NCI-H146 treated with DMSO at 0.1 percent for 48 hours (cell line): ENCODE measurements at regions not wholly inside any gene's neighbourhood (a gene's known extent, or its start where the extent isn't known, plus 50 kb on each side); places are given as distances from the start of the nearest gene placed in this dataset.

Experiments used
- DNase-seq: peaks from one replicate; lab custom pipeline; 2025; ENCODE audit not compliant: unreplicated experiment; lab: John Stamatoyannopoulos, UW

DNA sequence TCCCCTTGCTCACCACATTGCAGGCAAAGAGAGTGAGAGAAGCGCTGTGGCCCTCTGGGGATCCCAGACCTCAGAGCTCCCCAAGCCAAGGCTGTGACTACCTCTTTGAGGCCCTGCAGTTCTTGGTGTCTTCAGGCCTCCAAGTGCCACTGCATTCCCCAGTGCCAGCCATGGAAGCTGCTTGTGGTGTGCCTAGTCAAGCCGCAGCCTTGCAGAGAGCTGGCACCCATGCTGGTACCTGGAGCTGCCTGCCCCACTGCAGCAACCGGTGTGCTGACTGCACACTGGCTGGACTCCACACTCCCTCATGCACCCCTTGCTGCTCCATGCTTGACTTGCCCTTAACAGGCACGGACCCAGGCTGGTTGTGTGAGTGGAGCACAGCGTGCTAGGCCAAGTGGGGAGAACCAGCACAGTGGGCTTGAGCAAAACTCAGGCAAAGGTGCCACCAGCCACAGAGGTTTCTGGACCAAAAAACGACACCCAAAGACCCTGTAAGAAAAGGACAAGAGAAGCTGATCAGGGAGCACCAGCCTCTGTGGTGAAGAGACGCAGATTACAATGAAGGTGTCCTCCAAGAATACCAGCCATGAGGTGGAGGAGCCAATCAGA, 113.5 kb upstream of the TMEM18 start:
- no peak for DNase-seq

DNA sequence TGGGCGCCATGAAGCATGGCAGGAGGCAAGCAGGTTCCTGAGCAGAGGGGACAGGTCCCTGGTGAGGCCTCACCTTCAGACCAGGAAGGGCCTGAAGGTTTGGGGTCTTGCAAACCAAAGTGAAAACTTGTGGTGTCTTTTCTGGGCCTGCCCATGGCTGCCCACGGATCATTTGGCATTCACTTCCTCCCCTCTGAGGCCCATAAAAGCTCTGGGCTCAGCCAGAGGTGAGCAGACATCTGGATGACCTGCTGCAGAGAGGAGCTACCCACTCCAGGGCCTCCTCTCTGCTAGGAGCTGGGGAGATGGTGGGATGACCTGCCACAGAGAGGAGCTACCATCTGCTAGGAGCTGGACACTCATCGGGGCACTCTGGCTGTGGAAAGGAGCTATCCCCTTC, 112.9 kb upstream of the TMEM18 start:
- DNase-seq, result no peak

DNA sequence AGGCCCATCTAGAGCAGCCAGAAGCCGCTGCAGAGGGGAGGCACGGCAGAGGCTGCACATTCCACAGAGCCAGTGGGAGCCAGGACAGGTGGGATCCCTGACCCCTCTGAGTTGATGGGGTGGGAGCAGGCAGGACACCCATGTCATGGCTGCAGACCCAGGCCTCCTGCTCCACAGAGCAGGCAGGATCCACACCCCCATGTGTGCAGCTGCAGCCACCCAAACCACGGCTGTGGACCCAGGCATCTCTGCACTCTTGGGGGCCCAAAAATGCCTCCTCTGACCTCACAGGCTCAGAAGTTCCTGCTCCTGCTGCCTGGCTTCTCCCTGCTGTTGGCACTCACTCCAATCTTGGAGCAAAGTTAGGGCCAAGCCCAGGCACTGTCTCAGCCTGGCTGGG, 112.3 kb upstream of the TMEM18 start:
- no peak for DNase-seq

DNA sequence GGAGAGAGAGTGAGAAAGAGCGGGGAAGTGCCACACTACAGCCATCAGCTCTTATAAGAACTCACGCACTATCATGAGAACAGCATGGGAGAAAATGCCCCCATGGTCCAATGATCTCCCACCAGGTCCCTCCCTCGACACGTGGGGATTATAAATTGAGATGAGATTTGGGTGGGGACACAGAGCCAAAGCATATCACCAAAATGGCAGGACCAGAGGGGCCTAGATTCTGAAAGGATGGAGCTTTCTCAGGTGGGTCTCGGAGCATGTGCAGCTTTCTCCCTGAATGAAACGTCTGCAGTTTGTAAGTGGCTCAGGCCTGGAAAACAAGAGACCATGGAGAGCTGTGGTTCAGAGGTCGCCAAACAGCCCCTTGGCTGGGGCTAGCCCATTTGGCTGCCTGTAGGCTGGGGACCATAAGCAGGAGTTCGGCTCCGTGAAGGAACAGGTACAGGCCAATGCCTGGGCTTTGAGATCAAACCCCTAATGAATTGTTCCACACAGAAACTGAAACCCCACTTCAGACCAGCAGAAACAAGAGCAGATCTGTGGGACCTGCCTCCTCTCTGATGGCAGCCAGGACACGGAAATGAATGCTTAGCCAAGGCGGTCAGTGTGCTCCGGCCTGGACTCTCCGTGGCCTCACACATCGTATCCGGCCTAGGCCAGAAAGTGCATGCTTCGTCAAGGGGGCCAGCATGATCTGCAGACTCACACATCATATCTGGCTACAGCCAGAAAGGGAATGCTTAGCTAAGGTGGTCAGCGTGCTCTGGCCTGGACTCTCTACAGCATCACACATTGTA, 111.2 kb upstream of the TMEM18 start:
- no peak for DNase-seq

DNA sequence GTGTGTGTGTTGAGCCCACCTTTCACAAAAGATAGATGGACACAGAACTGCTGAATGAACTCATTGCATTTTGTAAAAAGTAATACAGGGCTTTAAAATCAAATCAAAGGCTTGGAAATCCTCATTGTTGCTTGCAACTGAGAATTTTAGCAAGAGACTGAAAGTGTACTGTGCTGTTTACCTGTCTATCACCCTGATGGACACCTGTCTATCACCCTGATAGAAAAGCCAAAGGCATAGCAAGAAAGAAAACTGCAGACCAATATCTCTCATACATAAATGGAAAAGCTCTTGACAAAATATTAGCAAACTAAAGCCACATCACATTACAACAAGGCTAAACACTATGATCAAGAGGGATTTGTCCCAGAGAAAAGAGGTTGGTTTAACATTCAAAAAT, 107.5 kb upstream of the TMEM18 start:
- DNase-seq, result no peak

DNA sequence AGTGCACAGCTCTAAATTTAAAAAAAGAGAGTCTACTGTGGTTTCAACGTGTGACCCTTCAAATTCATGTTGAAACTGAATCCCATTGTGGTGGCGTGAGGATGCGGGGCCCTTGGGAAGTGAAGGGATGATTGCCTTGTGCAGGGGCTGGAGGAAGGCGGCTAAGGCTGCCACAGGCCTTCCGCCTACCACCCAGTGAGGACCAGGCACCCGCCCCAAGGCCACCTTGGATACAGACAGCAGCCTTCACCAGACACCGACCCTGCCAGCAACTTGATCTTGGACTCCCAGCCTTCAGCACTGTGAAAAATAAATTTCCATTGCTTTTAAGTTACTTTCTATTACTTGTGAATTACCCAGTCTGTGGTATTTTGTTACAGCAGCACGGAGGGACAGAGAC, 103.4 kb upstream of the TMEM18 start:
- no peak for DNase-seq

DNA sequence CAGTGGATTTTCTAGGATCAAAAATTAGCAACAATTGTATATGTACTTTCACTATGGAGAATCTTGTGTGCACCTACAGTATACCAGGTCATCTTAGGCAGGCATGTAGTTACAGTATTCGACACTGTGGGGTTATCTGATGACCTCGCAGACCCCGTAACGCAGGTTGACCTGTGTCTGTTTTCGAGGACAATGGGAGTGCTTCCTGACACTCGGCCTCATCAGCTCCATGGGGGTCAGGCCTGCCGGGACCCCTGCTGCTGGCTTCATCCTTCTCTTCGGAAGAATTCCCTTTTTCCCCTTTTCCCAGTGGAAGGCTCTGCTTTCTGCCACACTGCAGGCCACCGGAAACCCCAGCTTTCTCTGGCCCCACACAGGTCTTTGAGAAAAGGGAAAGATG, 102.8 kb upstream of the TMEM18 start:
- DNase-seq, result no peak

DNA sequence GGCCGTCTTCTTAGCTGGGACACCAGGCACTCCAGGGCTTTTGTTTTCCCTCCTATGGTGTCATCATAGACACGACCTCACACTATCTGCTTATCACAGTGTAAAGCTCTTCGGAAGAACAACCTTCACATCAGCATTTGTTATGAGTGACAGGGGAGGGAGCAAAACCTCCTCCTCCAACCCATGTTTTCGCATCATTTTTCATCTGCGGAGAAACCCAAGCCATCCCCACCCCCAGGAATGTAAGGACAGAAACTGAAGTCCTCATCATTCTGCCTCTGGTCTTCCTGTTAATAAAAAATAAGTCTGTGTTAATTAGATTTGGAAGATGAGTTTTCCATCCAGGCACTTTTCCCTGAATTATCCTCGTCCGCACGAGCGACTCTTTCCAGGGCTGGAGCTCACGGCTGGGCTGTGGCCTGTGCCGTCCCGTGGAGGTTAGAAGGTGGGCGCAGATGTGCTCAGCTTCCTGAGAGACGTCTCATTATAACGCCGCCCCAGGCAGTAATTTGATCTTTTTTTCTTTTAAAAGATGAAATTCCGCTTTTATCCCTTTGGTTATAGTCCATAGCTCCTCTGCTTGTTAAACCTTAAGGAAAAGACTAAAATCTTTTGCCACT, 101.6 kb upstream of the TMEM18 start:
- DNase-seq, result no peak

DNA sequence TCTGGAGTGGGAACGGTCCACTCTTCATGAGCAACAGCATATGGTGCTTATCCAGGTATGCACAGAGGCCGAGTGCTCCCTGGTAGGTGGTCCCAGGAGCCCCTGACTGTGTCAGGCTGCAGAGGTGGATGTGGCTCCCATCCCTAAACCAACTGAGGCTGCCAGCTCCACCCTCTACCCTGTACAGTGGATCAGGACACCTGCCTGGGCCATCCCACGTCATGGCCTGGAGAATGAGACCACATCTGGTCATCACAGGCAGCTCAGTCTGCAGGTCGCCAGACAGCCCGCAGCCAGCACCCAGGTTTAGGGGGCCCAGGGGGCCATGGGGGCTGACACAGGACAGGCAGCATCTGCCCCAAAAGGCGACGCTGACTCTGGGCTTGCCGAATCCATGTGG, 100.3 kb upstream of the TMEM18 start:
- DNase-seq, result no peak

DNA sequence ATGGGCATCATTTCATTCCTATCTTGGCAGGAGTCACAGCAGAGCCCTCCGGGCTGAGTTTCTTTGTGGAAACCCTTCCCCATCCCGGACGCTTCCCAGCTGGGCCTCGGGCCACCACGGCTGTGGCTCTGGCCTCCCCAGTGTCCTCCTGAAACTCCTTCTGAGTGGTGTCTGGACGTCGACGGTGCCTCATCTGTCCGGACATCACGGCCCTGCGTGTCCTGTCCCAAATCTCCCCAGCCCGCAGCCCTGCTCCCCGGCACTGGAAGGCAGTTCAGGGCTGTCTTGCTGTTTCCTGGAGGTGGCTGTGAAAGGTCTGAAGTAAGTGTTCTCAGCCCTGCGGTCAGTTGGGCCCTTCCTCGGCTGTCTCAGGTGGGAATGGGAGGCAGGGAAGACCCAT, 99.8 kb upstream of the TMEM18 start:
- DNase-seq, result no peak

DNA sequence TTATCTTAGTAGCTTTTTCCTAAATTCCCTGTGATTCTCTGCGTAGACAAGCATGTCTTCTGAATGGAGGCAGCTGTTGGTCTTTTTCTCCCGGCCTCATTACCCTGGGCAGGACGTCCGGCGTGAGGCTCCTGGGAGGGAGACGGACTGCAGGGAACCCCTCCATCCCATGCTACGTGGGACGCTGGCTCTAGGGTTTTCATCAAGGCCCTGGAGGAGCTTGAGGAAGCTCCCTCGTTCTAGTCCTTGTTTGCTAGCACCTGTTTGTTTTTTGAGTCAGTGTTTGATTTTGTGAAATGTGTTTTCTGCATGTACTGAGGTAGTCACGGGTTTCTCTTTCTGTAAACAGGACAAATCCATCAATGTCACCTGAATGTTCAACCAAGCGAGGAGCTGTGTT, 99.3 kb upstream of the TMEM18 start:
- DNase-seq, result no peak

DNA sequence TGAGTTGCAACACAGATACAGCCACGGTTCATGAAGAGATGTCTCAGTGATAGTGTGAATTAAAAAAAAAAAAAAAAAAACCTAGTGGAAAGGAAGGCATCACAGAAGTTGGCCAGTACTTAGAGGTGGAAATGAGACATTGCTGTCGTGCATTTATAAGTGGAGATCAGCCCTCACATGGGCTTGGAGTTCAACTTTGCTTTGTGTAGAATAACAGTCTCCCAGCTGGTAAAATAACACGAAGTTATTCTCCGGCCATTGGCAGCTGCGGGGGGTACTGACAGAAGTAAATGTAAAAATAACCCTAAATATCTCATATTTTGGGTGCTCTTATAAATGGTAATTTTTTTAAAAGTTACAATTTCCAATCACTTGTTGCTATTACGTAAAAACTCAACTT, 98.8 kb upstream of the TMEM18 start:
- DNase-seq, result no peak

DNA sequence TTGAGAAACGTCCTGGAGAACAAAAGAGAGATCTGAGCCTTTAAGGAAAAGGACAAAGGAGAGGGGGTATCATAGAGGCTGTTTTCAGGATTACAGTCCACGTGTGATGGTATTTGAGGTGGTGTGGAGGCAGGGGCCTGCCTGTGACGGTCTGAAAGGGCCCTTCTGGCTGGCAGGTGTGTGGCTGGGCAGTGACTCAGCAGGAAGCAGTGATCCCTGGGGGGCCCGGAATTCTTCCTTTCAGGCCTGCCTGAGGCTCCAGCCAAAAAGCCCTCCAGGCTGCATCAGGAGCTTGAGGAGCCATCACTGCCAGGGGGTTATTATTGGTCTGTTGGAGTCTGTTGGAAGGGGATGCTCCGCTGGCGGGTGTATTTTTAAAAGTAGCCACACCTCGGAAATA, 97.2 kb upstream of the TMEM18 start:
- no peak for DNase-seq

DNA sequence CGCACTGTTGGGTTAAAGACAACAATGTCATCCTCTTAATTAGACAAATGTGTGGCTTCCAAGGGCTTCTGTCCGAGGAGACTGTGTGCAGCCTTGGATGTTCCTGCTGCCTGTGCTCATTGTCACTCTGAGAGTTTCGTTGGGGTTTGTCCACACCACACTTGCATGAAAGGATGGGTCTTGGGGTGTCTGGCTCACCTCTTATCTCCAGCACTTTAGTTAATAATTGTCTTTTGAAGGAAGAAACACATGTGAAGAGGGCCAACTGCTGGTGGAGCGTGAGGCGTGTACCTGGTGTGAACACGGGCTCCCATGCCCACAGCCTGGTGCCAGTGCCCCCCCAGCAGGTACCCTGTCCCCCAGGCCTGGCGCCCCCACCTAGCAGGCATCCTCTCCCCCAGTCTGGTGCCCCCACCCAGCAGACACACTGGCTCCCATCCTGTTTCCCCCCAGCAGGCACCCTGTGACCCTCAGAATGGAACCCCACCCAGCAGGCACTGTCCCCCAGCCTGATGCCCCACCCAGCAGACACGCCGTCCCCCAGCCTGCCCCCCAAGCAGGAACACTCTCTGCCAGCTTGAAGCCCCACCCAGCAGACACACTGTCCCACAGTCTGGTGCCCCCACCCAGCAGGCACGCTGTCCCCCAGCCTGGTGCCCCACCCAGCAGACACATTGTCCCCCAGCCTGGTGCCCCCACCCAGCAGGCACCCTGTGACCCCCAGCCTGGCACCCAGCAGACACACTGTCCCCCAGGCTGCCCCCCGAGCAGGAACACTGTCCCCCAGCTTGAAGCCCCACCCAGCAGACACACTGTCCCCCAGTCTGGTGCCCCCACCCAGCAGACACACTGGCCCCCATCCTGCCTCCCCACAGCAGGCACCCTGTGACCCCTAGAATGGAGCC, 96.3 kb upstream of the TMEM18 start:
- DNase-seq, result no peak

DNA sequence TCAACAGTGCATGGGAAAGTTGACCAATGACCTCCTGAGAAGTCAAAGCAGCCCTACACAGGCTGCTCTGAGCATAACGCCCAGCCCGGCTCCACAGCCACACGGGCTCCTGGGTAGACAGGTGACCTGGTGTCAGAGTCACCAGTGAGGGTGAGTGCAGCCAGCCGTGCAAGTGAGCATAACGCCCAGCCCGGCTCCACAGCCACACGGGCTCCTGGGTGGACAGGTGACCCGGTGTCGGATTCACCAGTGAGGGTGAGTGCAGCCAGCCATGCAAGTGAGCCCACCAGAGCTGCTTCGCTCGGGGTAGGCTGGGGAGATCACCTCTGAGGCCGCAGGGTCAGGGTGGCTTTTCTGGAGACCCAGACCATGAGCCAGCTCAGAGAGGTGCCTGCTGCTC, 94.3 kb upstream of the TMEM18 start:
- no peak for DNase-seq

DNA sequence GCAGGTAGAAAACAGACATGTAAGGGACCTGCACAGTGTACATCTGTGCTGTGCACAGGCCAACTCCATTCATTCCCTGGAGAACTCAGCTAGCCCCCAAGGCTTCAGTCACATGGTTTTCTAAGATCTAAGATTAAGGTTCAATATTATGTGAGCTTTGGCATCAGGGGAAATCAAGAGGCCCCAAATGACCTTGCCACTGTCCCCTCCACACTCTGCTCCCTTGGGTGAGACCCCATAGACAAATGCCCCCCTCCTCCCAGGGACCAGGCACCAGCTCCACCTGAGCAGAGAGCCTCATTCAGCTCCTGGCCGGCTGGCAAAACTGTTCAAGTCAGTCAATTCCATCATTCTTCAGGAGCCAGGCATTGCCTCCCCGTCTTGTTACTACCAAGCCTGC, 93.6 kb upstream of the TMEM18 start:
- no peak for DNase-seq

DNA sequence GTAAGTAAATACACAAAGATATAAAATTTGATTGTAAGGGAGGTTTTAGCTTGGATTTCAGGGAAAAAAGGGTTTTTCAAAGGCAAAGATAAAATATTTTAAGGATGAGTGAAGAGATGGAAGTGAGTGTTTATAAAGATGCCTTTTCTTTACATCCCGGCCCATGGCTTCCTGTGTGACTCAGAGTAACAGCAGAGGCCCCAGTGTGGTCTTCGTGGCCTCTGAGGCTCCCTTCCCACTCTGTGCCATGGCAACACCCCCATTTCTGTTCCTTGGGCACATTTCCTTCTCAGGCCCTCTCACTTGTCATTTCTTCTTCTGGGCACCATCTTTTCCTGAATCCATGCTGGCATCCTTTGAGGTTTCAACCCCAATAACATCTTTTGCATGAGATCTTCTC, 92.6 kb upstream of the TMEM18 start:
- DNase-seq, result no peak

DNA sequence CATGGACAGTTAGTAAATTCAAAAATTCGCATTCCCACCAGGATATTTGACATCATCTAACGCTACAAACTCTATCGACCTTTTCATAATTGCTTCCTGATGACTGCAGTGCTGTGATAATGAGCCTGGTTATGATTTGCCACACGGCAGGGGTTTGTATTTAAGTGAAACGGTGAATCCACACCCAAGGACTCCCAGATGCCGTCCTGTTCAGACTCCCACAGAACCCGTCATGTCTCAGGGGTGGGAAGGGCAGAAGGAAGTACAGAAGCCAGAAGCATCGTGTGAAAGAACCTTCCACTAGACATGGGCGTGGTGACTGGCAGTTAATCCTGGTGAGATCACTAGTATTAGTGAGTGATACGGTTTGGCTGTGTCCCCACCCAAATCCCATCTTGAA, 91.2 kb upstream of the TMEM18 start:
- DNase-seq, result no peak

DNA sequence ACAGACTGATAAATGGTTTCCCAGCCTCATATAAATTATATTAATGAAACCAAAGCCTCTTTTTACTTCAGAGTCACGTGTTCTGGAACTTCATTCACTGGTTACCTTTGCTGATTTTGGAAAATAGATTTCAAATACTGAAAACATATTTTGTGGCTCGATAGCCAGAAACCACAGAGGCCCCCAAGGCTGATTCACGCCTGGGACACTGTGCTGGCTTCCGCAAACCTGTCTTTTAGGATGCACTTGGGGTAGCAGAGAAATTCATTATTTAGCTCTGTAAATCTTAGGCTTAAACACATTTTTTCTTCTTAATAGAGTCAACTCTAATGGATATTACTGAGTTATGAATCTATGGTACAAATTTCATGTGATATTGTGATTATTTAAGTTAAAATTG, 90.7 kb upstream of the TMEM18 start:
- DNase-seq, result no peak

DNA sequence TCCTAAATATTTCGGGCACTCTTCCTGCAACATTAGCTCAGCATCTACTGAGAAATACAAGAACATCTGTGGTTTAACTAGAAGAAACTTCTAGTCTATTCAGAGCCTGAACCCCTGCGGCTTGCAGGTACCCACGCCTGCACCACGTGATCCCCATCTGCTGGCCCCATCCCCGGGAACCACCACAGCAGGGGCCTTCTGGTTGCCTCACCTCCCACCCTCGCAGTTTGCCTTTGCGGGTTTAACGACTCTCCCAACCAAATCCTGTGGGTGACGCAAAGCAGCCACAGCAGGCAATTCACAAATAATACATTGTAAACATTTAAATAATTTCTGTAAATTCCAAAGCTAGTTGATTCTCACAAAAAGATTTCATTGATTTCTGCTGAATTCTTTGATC, 90.2 kb upstream of the TMEM18 start:
- DNase-seq, result no peak

DNA sequence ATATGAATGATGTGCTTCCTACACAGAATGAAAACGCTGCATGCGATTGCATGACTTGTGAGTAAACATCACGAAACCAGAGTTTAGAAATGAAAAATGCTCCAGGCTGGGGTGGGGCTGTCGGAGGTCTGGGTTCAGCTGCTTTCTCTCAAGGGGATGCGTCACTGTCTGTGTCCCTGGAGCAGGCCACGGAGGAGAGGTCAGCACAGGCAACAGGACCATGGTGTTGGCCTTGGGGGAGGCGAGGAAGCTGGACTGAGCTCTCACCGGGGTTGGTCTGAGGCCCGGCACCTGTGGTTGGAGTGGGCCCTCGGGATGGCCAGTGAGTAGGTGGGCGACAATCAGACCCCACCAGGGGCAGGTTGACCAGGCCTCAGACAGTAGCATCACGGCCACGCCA, 89.0 kb upstream of the TMEM18 start:
- DNase-seq, result no peak

DNA sequence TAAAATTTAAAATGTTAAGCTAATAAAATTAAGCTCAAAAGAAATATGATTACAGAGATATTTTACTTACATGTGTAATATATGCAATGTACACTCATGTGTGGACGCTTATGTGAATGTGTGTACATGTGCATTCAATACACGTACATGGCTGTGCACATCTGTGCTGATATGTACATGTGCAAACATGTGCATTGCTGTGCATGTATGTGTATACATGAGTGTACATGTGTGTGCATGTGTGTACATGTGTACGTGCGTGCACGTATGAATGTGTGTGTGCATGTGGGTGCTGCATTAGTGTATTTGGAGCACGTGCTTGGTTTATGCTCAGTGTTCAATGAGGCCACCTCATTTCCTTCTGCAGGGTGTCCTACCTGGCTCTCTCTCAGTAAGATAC, 88.2 kb upstream of the TMEM18 start:
- no peak for DNase-seq
